ENCODE measurements at regions not wholly inside any gene's neighbourhood (a gene's known extent, or its start where the extent isn't known, plus 50 kb on each side); places are given as distances from the start of the nearest gene placed in this dataset.

GRCh38 chr10:45199205-45199740 is 116.1 kb downstream of the OR13A1 start:
- WGBS, 4 donors = 67 to 85% (median 74%) methylated on average over 19 to 28 of the region's 28 CpGs
- Histone ChIP-seq H3K4me1 (replicated peaks in 1 of 2) (no peaks in the 10 kb centered on the region), H3K27me3 (peaks cover 5% of the 10 kb centered on the region), H3K36me3 (replicated peaks in 1 of 2) (no peaks in the 10 kb centered on the region), H3K27ac (no peak overlapping the region), H3K4me3 (no peak overlapping the region), H3K9me3 (replicated peaks in 1 of 3) (no peaks in the 10 kb centered on the region)
- no peak for TF ChIP-seq POLR2A (IDR thresholded peaks at IDR 0.05)
- no peak for TF ChIP-seq CTCF (IDR thresholded peaks at IDR 0.05)
- intact Hi-C loops (cut with DNase I) = no loop called here
- no peak for DNase-seq

GRCh38 chr10:45201271-45201670 is 114.1 kb downstream of the OR13A1 start:
- Histone ChIP-seq H3K36me3 (replicated peaks in 1 of 2) (no peaks in the 10 kb centered on the region), H3K4me1 (replicated peaks in 1 of 2) (no peaks in the 10 kb centered on the region), H3K4me3 (no peak overlapping the region), H3K27ac (no peak overlapping the region), H3K9me3 (replicated peaks in 1 of 3) (no peaks in the 10 kb centered on the region), H3K27me3 (peaks cover 5% of the 10 kb centered on the region)
- TF ChIP-seq CTCF (IDR thresholded peaks at IDR 0.05) = no peak
- TF ChIP-seq POLR2A (IDR thresholded peaks at IDR 0.05) = no peak
- WGBS, 4 donors = 66 to 80% (median 72%) methylated on average over 6 of the region's 6 CpGs
- intact Hi-C loops (cut with DNase I) = no loop called here
- DNase-seq = no peak

GRCh38 chr10:45202242-45202641 is 113.2 kb downstream of the OR13A1 start:
- intact Hi-C loops (cut with DNase I) = no loop called here
- Histone ChIP-seq H3K4me3 (no peak overlapping the region), H3K9me3 (replicated peaks in 1 of 3) (no peaks in the 10 kb centered on the region), H3K4me1 (replicated peaks in 1 of 2) (no peaks in the 10 kb centered on the region), H3K27me3 (peaks cover 5% of the 10 kb centered on the region), H3K27ac (no peak overlapping the region), H3K36me3 (replicated peaks in 1 of 2) (no peaks in the 10 kb centered on the region)
- WGBS, 4 donors = 45 to 59% (median 53%) methylated on average over 4 of the region's 4 CpGs
- no peak for DNase-seq
- TF ChIP-seq CTCF (IDR thresholded peaks at IDR 0.05) = no peak
- no peak for TF ChIP-seq POLR2A (IDR thresholded peaks at IDR 0.05)

GRCh38 chr10:45204954-45205775 is 110.2 kb downstream of the OR13A1 start:
- intact Hi-C loops (cut with DNase I) = no loop called here
- TF ChIP-seq POLR2A (IDR thresholded peaks at IDR 0.05) = no peak
- no peak for TF ChIP-seq CTCF (IDR thresholded peaks at IDR 0.05)
- Histone ChIP-seq H3K9me3 (replicated peaks in 1 of 3) (no peaks in the 10 kb centered on the region), H3K27ac (no peak overlapping the region), H3K27me3 (peaks cover 5% of the 10 kb centered on the region), H3K36me3 (replicated peaks in 1 of 2) (no peaks in the 10 kb centered on the region), H3K4me3 (no peak overlapping the region), H3K4me1 (replicated peaks in 1 of 2) (no peaks in the 10 kb centered on the region)
- 79 to 97% (median 91%) methylated on average over 12 to 30 of the region's 30 CpGs for WGBS, 4 donors
- no peak for DNase-seq
